Common myeloid progenitor, CD34-positive (primary cell): ENCODE measurements at regions not wholly inside any gene's neighbourhood (a gene's known extent, or its start where the extent isn't known, plus 50 kb on each side); places are given as distances from the start of the nearest gene placed in this dataset.
A peak's percentile ranks its signal among the peaks of the same experiment; 100 is the strongest.
"Not testable (repeated sequence)": the region's sequence is repeated elsewhere in the genome, so short reads cannot be mapped to it uniquely, and the experiment has no call there.

Source experiments
- CTCF ChIA-PET: fragments of 350-600 bp; sonication (Branson Sonifier 250); formaldehyde crosslinking; loops from one replicate; lab custom pipeline; 2021; ENCODE audit warnings: antibody characterized with exemption; lab: Charles Lee
- POLR2A ChIA-PET: fragments of 350-600 bp; sonication (Branson Sonifier 250); formaldehyde crosslinking; loops from one replicate; lab custom pipeline; 2021; ENCODE audit warnings: antibody characterized with exemption; lab: Charles Lee
- DNase-seq, 3 donors: peaks; one replicate each; pipeline versions ENCODE4 v3.0.0 to v3.0.0-alpha.2; 2013
- H3K27ac ChIP-seq, 2 experiments: 1 replicate in 1 of 2; 2 replicates in 1 of 2; pipeline ENCODE4 v1.7.0; 2013; ENCODE audit warnings: inconsistent platforms in 2 of 2, low read length in 2 of 2, mild to moderate bottlenecking in 2 of 2, low read depth in 1 of 2, moderate library complexity in 1 of 2; ENCODE audit not compliant: severe bottlenecking in 2 of 2, insufficient read depth in 1 of 2, poor library complexity in 1 of 2
- H3K27me3 ChIP-seq, 5 experiments: replicated peaks in 2 of 5; 1 replicate in 3 of 5; 2 replicates in 2 of 5; pipeline versions ENCODE4 v1.6.1 to v1.7.0; 2013; ENCODE audit warnings: low read length in 4 of 5, mild to moderate bottlenecking in 2 of 5, moderate library complexity in 2 of 5, inconsistent platforms in 1 of 5; ENCODE audit not compliant: insufficient read depth in 5 of 5, control insufficient read depth in 4 of 5
- H3K36me3 ChIP-seq, 4 experiments: 1 replicate in 2 of 4; 2 replicates in 2 of 4; pipeline versions ENCODE4 v1.6.1 to v1.7.0; 2013; ENCODE audit warnings: low read length in 3 of 4, control low read depth in 1 of 4, mild to moderate bottlenecking in 1 of 4; ENCODE audit not compliant: control insufficient read depth in 4 of 4, insufficient read depth in 4 of 4
- H3K4me1 ChIP-seq, 4 experiments: 1 replicate in 3 of 4; 2 replicates in 1 of 4; pipeline versions ENCODE4 v1.6.1 to v1.7.1; 2013; ENCODE audit warnings: low read length in 3 of 4, mild to moderate bottlenecking in 3 of 4, control low read depth in 1 of 4, inconsistent platforms in 1 of 4, moderate library complexity in 1 of 4; ENCODE audit not compliant: control insufficient read depth in 4 of 4, insufficient read depth in 4 of 4; ENCODE audit errors: control extremely low read depth in 1 of 4
- H3K4me3 ChIP-seq, 7 experiments: 1 replicate in 4 of 7; 2 replicates in 3 of 7; pipeline versions ENCODE4 v1.5.1 to v1.7.0; 2013; ENCODE audit warnings: mild to moderate bottlenecking in 7 of 7, low read length in 6 of 7, moderate library complexity in 6 of 7, inconsistent platforms in 2 of 7, low read depth in 2 of 7, control low read depth in 1 of 7; ENCODE audit not compliant: insufficient read depth in 4 of 7, control insufficient read depth in 1 of 7; ENCODE audit errors: extremely low read depth in 1 of 7
- H3K9me3 ChIP-seq, 5 experiments: 1 replicate in 4 of 5; 2 replicates in 1 of 5; pipeline versions ENCODE4 v1.6.1 to v1.7.1; 2013; ENCODE audit warnings: low read length in 4 of 5, mild to moderate bottlenecking in 2 of 5, inconsistent platforms in 1 of 5, low read depth in 1 of 5, moderate library complexity in 1 of 5; ENCODE audit not compliant: control insufficient read depth in 4 of 5, insufficient read depth in 2 of 5; ENCODE audit errors: control extremely low read depth in 1 of 5
- WGBS: methylation state at CpG from one replicate; pipeline ENCODE4 v1.1.5; 2013; ENCODE audit not compliant: insufficient coverage; 5-methylcytosine and 5-hydroxymethylcytosine counted together

DNA sequence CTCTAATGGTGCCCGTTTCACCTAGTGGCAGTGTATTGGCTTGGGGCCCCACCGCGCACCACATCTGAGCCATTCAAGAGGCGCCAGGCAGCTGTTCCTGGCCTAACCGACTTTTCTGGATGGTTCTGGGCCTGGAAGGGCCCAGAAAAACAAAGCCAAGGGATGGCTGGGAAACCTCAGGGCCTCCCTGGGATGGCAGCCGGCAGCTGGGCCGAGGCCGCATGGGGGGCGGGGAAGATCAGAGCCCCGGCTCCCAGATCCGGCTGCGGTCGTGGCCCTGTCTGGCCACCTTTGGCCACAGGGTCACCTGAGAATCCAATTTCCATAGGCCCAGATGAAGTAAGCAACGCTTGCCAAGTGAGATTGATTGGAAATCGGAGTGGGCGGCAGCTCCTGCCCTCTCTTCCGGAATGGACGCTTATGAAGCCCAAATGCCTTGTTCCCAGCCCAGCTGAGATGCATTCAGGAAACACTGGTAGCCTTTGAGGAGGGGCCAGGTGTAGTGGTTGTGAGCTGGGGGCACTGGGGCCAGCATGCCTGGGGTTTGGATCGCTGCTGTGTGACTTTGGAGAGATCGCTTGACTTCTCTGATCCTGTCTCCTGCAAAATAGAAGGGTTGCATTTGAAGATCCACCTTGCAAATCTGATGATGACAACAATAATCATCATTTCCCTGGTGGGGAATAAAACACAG is 163.8 kb upstream of the GSE1 start:
- H3K4me1 ChIP-seq = peaks cover 0 to 80% (median 78%) of the 10 kb centered on the region in 4 experiments
- peak overlapping the region in 1 of 2 experiments; percentile 54 for H3K27ac ChIP-seq
- H3K4me3 ChIP-seq = peak overlapping the region in 4 of 7 experiments; percentile 11 to 39 (median 24)
- no peaks in the 10 kb centered on the region for H3K9me3 ChIP-seq
- 60% methylated on average over 18 of the region's 20 CpGs for WGBS
- peak in 2 of 3 donors; percentile 58 to 74 for DNase-seq
- POLR2A ChIA-PET = interaction anchor here (1.0 to 2.2 kb wide), 2 partner anchors 12 to 105 kb away, joined by 3 to 11 read pairs; no protein-coding TSS in a partner anchor
- no peaks in the 10 kb centered on the region for H3K27me3 ChIP-seq
- H3K36me3 ChIP-seq = no peaks in the 10 kb centered on the region
- CTCF ChIA-PET = interaction anchor here (0.8 to 6.5 kb wide), 8 partner anchors 11 to 115 kb away, joined by 3 to 29 read pairs (median 6); no protein-coding TSS in a partner anchor

DNA sequence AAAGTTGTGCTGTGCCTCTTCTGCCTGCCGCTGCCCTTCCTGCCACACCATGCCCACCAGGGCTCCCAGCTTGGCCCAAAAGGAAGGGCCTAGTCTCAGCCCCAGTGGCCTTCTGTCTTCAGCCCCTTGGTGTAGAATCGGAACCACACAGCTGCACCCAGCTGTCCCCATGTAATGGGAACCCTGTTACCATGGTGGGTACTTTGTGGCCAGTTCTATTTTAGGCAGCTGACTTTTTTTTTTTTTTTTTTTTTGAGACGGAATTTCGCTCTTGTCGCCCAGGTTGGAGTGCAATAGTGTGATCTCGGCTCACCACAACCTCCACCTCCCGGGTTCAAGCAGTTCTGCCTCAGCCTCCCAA is 163.3 kb upstream of the GSE1 start:
- Histone ChIP-seq H3K4me1 (peaks cover 0 to 83% (median 76%) of the 10 kb centered on the region in 4 experiments), H3K27ac (no peak overlapping the region), H3K27me3 (no peaks in the 10 kb centered on the region), H3K9me3 (no peaks in the 10 kb centered on the region), H3K36me3 (no peaks in the 10 kb centered on the region), H3K4me3 (peak overlapping the region in 1 of 7 experiments; percentile 28)
- ChIA-PET POLR2A (no interaction called here), CTCF (interaction anchor here (1.0 to 6.5 kb wide), 5 partner anchors 11 to 114 kb away, joined by 3 to 29 read pairs (median 9); no protein-coding TSS in a partner anchor)
- DNase-seq = peak in 2 of 3 donors; percentile 54 to 55
- 89% methylated on average over 1 of the region's 7 CpGs for WGBS

GRCh38 chr16:85451142-85451541 is 162.0 kb upstream of the GSE1 start:
- H3K4me1 ChIP-seq = peaks cover 0 to 83% (median 67%) of the 10 kb centered on the region in 4 experiments
- peak in 2 of 3 donors; percentile 64 to 70 for DNase-seq
- H3K27me3 ChIP-seq, H3K9me3 ChIP-seq, H3K27ac ChIP-seq, H3K36me3 ChIP-seq, H3K4me3 ChIP-seq: not testable (repeated sequence)
- CTCF ChIA-PET = interaction anchor here (0.5 to 6.5 kb wide), 4 partner anchors 10 to 207 kb away, joined by 3 to 29 read pairs (median 6); no protein-coding TSS in a partner anchor
- POLR2A ChIA-PET = interaction anchor here (0.7 to 1.1 kb wide), 2 partner anchors 164 to 198 kb away, joined by 3 to 4 read pairs; no protein-coding TSS in a partner anchor
- 100% methylated on average over 1 of the region's 11 CpGs for WGBS

DNA sequence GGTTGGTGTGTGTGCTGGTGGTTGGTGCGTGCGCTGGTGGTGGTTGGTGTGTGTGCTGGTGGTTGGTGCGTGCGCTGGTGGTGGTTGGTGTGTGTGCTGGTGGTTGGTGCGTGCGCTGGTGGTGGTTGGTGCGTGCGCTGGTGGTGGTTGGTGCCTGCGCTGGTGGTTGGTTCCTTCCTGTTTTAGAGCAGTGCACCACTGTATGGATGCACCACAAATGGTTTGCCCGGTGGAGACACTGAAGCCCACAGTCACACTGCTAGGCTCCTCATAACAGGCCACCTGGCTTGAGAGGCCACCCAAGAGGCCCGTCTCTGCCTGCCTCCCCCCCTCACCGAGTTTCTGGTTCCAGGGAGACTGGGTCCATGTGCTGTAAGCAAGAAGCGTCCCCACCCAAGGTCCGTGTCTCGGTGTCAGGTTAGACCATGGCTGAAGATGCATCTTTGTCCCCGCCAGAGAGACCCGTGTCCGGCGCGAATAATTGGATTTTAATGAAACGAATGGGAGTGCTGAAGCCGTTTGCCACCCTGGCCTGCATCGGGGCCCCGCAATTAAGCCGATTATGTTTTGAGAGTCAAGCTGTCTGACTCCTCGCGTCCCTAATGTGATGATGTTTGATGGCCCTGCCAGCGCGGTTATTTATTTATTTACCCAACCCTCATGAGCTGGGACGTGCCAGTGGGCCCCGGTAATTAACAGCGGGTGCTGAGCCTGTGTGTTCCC is 161.3 kb upstream of the GSE1 start:
- WGBS = 79% methylated on average over 25 of the region's 32 CpGs
- Histone ChIP-seq H3K27ac (no peak overlapping the region), H3K4me1 (peaks cover 0 to 77% (median 65%) of the 10 kb centered on the region in 4 experiments), H3K27me3 (no peaks in the 10 kb centered on the region), H3K4me3 (no peak overlapping the region), H3K9me3 (no peaks in the 10 kb centered on the region), H3K36me3 (no peaks in the 10 kb centered on the region)
- peak; percentile 71 to 84 (median 83) for DNase-seq
- POLR2A ChIA-PET = no interaction called here
- CTCF ChIA-PET = interaction anchor here (1.0 to 3.0 kb wide), 2 partner anchors 19 to 33 kb away, joined by 3 to 13 read pairs; no protein-coding TSS in a partner anchor

GRCh38 chr16:85452364-85453193 is 160.5 kb upstream of the GSE1 start:
- Histone ChIP-seq H3K27ac (no peak overlapping the region), H3K36me3 (no peaks in the 10 kb centered on the region), H3K27me3 (no peaks in the 10 kb centered on the region), H3K4me3 (no peak overlapping the region), H3K4me1 (peaks cover 0 to 69% (median 57%) of the 10 kb centered on the region in 4 experiments), H3K9me3 (no peaks in the 10 kb centered on the region)
- POLR2A ChIA-PET = interaction anchor here (0.6 to 1.4 kb wide), 4 partner anchors 9 to 38 kb away, joined by 3 to 5 read pairs (median 4); no protein-coding TSS in a partner anchor
- 51% methylated on average over 16 of the region's 20 CpGs for WGBS
- CTCF ChIA-PET = interaction anchor here (1.0 to 3.0 kb wide), 8 partner anchors 11 to 101 kb away, joined by 3 to 13 read pairs (median 4); no protein-coding TSS in a partner anchor
- peak in 2 of 3 donors; percentile 64 to 72 for DNase-seq

GRCh38 chr16:85453194-85453678 is 159.9 kb upstream of the GSE1 start:
- WGBS = 55% methylated on average over 5 of the region's 14 CpGs
- H3K27me3 ChIP-seq = no peaks in the 10 kb centered on the region
- CTCF ChIA-PET = interaction anchor here (1.1 to 3.0 kb wide), 7 partner anchors 10 to 100 kb away, joined by 3 to 13 read pairs (median 5); no protein-coding TSS in a partner anchor

More at GRCh38 chr16:85453194-85453678, 159.9 kb upstream of the GSE1 start:
- no peak for DNase-seq
- POLR2A ChIA-PET = interaction anchor here (0.6 to 1.4 kb wide), 5 partner anchors 9 to 156 kb away, joined by 3 to 5 read pairs (median 4); no protein-coding TSS in a partner anchor
- H3K4me3 ChIP-seq = no peak overlapping the region
- H3K9me3 ChIP-seq = no peaks in the 10 kb centered on the region
- H3K27ac ChIP-seq = no peak overlapping the region
- H3K36me3 ChIP-seq = no peaks in the 10 kb centered on the region
- peaks cover 0 to 62% (median 51%) of the 10 kb centered on the region in 4 experiments for H3K4me1 ChIP-seq
